GM18873 (cell line): ENCODE measurements at regions not wholly inside any gene's neighbourhood (a gene's known extent, or its start where the extent isn't known, plus 50 kb on each side); places are given as distances from the start of the nearest gene placed in this dataset.

Source experiments
- ATAC-seq: cut with Tn5 transposase; IDR thresholded peaks from one replicate; pipeline ENCODE4 v1.9.1; 2021; ENCODE audit warnings: mild to moderate bottlenecking, moderate library complexity, moderate number of reproducible peaks; ENCODE audit not compliant: unreplicated experiment, low FRiP score

- no peak for ATAC-seq
Observed at GRCh38 chr21:16590641-16591292, 861.0 kb downstream of the USP25 start.

GRCh38 chr21:16592381-16592780 is 862.6 kb downstream of the USP25 start:
- ATAC-seq = no peak

- no peak for ATAC-seq
Observed at GRCh38 chr21:16594191-16594590, 864.4 kb downstream of the USP25 start.

GRCh38 chr21:16596369-16596768 is 866.6 kb downstream of the USP25 start:
- ATAC-seq = no peak

- no peak for ATAC-seq
Observed at GRCh38 chr21:16597753-16598152, 868.0 kb downstream of the USP25 start.

- ATAC-seq = no peak
Observed at GRCh38 chr21:16605597-16605996, 875.8 kb downstream of the USP25 start.

- ATAC-seq = no peak
Observed at GRCh38 chr21:16606271-16606670, 876.5 kb downstream of the USP25 start.

- no peak for ATAC-seq
Observed at GRCh38 chr21:16608209-16608830, 878.5 kb downstream of the USP25 start.

GRCh38 chr21:16619281-16619680 is 889.5 kb downstream of the USP25 start:
- ATAC-seq = no peak

- ATAC-seq = no peak
Observed at GRCh38 chr21:16620786-16621320, 891.1 kb downstream of the USP25 start.

- no peak for ATAC-seq
Observed at GRCh38 chr21:16624479-16625118, 888.2 kb upstream of the CXADR start.

- ATAC-seq = no peak
Observed at GRCh38 chr21:16625491-16625890, 887.4 kb upstream of the CXADR start.

- ATAC-seq = no peak
Observed at GRCh38 chr21:16633831-16634459, 878.9 kb upstream of the CXADR start.

GRCh38 chr21:16634515-16634914 is 878.3 kb upstream of the CXADR start:
- no peak for ATAC-seq

- ATAC-seq = no peak
Observed at GRCh38 chr21:16640297-16641027, 872.4 kb upstream of the CXADR start.

- ATAC-seq = no peak
Observed at GRCh38 chr21:16642353-16642752, 870.5 kb upstream of the CXADR start.

GRCh38 chr21:16644685-16645084 is 868.2 kb upstream of the CXADR start:
- ATAC-seq = no peak

- ATAC-seq = no peak
Observed at GRCh38 chr21:16650714-16651366, 862.0 kb upstream of the CXADR start.

- ATAC-seq = no peak
Observed at GRCh38 chr21:16651956-16652355, 860.9 kb upstream of the CXADR start.

- ATAC-seq = no peak
Observed at GRCh38 chr21:16663436-16663835, 849.4 kb upstream of the CXADR start.
